HG03558 (cell line): ENCODE measurements at regions not wholly inside any gene's neighbourhood (a gene's known extent, or its start where the extent isn't known, plus 50 kb on each side); places are given as distances from the start of the nearest gene placed in this dataset.
A peak's percentile ranks its signal among the peaks of the same experiment; 100 is the strongest.

Experiments
- ATAC-seq: cut with Tn5 transposase; IDR thresholded peaks from one replicate; pipeline ENCODE4 v1.9.1; 2021; ENCODE audit warnings: moderate number of reproducible peaks; ENCODE audit not compliant: unreplicated experiment; ENCODE audit errors: extremely low read depth

- no peak for ATAC-seq
Measured at GRCh38 chr6:14273191-14273590, 155.6 kb downstream of the CD83 start.

DNA sequence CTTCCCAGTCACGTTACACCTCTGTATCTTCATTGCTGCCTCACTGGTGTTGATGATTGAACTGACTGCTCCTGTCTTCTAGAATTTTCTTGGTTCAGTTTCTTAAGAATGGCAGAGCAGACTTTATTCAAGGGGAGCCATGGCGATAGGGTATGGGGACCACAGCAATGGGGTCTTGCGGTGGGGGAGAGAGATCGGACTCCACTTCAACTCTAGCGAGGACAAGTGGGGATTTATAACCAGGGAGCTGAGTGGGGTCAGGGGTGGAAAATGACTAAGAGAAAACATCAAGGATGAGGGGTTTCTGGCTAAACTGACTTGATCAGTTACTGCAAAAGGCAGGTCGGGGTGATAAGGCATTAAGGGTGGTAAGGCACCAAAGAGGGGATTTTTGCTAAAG, 156.4 kb downstream of the CD83 start:
- no peak for ATAC-seq

- ATAC-seq = no peak
Measured at GRCh38 chr6:14274546-14275492, 157.2 kb downstream of the CD83 start.

DNA sequence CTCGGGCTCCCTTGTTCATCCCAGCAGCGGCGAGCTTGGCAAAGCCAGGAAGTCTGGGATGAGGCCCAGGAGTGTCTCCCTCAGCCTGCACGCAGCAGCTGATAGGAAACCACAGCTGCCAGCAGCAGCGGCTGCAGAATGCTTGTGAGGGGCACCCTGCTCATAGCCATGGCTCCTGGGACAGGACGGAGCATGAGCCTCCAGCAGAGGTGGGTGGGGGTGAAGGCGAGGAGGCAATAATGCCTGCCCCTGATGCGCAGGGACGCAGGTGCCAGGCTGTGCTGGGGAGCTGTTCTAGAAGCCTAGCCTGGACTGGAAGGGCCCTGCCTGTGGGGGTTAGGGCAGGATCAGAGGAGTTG, 157.9 kb downstream of the CD83 start:
- ATAC-seq = no peak

DNA sequence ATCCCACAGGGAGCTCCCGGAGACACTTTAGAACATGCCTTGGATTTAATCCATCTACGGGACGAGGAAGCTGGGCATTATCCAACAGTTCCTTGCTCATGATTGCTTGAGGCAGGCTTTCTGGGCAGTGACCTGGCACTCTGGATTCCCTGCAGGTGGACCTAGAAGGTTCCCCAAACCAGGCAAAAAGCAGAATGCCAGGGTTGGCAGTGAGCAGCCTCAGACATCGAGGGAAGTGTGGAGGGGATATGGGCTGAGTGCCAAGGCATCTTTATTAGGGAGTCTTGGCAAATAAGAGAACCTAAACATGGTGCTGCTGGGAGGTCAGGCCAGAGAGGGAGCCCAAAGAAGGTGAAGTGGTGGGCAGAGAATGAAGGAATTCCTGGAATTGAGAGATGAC, 158.5 kb downstream of the CD83 start:
- ATAC-seq = no peak

DNA sequence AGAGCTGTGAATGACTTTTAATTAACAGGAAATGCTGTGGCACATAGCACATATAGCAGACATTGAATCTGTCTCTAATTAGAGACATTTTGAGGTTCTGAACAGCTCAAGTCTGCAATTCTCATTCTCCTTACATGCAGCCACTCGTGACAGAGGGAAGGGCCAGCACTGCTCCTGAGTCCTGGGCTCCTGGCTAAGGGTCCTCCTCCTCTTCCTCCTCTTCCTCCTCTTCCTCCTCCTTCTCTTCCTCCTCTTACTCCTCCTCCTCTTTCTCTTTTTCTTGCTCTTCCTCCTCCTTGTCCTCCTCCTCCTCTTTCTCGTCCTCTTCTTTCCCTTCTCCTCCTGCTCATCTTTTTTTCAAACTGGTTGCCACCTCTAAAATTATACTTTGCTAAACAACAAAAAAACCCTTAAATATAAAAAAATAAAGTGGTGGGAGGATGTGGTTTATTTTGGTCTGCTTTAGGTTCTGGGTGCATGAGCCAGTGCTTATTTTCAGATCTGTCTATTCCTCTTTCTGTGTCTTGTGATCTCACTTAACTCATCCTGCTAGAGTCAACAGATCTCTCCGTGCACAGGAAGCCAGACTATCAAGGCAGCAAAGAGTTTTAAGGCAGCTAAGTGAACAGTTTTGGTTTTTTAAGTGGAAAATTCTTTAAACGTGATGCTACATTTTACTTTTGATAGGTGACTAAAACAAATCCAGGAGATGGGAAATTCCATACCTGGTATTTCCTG, 159.3 kb downstream of the CD83 start:
- peak; percentile 78 for ATAC-seq

DNA sequence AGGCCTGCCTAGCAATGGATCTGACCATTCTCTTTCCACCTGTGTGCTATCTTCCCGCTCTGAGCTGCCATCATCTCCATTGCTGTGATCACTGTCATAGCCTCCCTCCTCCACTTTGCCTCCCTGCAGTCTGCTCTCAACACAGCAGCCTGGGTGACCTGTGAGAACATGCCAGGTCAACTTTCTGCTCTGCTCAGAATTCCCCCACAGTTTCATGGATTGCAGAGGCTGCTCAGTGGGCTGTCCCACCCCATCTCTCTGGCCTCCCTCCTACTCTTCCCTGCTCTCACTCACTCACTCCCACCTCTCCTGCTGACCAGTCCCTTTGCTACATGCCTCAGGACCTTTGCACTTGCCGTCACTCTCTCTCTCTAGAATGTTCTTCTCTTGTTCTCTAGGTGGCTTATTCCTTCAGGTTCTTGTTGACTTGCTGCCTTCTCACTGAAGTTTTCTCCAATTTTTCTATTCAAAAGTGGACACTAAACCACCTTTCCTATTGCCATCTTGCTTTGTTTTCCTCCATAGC, 159.9 kb downstream of the CD83 start:
- no peak for ATAC-seq

- ATAC-seq = no peak
Measured at GRCh38 chr6:14278006-14278405, 160.4 kb downstream of the CD83 start.

DNA sequence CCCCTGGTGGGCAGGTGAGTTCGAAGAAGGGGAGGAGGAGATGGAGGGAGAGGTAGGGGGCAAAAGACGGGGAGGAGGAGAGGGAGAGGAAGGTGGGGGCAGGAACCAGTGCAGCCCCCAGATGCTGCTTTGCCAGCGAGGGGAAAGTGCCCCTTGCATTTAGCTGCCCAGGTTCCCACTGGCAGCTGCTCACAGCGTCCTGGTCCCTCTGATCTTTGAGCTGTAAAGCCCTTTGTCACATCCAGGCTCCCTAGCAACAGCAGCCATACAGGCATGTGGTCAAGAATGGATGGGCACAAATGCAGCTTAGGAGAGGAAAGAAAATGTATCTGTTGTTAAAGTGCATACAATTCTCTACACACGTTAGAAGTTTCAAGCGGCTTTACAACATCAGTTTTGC, 160.9 kb downstream of the CD83 start:
- ATAC-seq = no peak

DNA sequence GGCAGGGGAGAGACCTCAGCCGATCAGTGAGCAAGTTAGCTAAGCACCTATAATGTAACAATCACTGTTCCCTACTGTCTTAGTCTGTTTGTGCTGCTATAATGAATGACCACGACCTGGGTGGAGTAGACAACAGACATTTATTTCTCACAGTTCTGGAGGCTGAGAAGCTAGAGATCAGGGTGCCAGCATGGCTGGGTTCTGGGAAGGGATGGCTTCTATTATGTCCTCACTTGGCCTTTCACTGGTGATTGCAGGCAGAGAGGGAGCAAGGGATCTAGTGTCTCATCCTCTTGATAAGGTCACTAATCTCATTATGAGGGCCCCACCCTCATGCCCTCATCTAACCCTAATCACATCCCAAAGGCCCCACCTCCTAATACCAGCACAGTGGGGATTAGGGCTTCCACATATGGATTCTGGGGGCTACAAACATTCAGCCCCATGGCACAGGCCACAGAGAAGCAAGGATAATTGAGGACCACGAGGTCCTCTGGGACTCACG, 162.5 kb downstream of the CD83 start:
- ATAC-seq = no peak

DNA sequence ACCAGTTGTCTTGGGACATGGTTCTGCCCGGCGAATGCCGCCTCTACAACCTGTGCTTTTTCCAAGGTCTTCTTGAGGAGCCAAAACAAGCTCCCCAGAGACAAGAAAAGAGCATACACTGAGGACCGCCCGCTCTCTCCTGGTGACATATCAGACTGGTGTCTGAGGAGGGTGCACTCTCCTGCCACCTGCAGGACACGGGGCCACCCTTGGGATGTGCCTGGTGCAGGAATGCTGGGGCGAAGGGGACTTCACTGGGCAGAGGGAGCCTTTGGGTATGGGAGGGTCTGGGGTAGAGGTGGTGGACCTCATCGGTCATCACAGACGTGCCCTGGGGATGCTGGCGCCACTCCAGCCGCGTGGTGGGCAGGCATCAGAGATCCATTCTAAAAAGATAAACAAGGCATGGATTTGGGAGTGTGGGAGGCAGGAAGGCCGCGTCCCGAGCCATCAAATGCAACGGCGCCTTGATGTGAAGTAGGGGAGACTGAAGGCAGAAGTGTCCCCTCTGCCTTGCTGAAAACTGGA, 163.3 kb downstream of the CD83 start:
- no peak for ATAC-seq

GRCh38 chr6:14281811-14282660, 164.5 kb downstream of the CD83 start:
- ATAC-seq = no peak

DNA sequence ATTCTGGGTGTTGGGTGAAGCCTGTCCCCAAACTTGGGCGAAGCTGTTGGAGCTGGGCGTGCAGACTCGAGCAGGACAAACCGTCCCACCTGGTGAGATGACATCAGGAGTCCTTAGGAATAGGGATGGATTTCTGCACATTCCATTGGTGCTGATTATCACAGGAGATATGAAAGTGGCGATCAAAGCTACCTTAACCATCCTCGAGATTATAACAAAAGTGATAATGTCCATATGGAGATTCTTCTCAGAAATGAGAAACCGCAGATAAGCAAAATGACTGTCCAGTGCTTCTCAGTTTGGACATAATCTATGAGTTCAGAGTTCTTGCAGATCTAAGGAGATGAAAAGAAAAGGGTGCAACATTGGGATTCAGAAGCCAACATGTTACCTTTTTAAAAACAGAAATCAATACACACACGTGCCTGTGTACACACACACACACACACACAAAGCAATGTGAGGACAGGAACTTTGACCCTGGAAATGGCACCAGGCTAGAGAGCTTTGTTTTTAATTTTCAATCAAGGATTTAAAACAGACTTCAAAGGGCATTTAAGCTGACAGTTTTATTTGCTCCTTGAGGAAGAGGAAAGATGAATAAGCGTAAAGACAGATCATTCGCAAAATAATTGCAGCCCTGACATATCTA, 165.4 kb downstream of the CD83 start:
- no peak for ATAC-seq

GRCh38 chr6:14283600-14284235, 166.1 kb downstream of the CD83 start:
- no peak for ATAC-seq

- no peak for ATAC-seq
Measured at GRCh38 chr6:14284969-14285590, 167.5 kb downstream of the CD83 start.

DNA sequence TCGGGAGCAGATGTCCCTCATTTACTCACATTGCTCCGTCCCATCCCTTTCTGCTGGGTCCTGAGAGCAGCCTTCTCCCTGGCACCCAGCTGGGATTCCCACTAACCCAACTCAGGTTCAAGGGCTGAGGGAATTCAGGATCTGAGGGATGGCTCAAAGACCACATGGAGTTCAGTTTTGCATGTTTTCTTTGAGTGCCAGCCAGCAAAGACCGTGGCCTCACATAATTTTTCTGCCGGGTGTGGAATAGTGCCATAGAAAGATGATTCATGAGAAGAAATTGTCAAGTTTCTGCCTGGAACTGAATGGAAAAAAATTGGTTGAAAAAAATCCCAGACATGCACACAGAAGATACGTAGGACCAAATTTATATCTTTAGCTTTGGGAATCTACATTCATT, 168.6 kb downstream of the CD83 start:
- ATAC-seq = no peak

- ATAC-seq = no peak
Measured at GRCh38 chr6:14286634-14287428, 169.3 kb downstream of the CD83 start.

GRCh38 chr6:14287707-14288106, 170.1 kb downstream of the CD83 start:
- ATAC-seq = no peak
